ENCODE measurements at regions not wholly inside any gene's neighbourhood (a gene's known extent, or its start where the extent isn't known, plus 50 kb on each side); places are given as distances from the start of the nearest gene placed in this dataset.
A peak's percentile ranks its signal among the peaks of the same experiment; 100 is the strongest.
"Not testable (repeated sequence)": the region's sequence is repeated elsewhere in the genome, so short reads cannot be mapped to it uniquely, and the experiment has no call there.

- DNase-seq = no peak
Measured at GRCh38 chr6:96276305-96276704, 245.3 kb upstream of the UFL1 start.

DNA sequence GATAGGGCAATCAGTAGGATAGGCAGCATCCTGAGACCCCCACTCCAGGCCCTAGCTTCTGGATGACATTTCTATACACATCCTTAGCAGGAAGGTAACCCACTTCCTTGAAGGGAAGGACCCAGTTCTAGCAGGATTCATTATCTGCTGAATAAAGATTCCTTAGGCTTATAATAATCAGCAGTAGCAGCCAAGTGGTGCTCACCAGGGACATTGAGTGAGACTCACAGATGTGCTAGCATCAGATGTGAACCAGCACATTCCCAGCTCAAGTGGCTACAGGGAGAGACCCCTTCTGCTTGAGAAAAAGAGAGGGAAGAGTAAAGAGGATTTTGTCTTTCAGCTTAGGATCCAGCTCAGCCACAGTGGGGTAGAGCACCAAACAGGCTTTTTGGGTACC is 244.8 kb upstream of the UFL1 start:
- no peak for DNase-seq

- no peak for DNase-seq
Measured at GRCh38 chr6:96279084-96279483, 242.5 kb upstream of the UFL1 start.

GRCh38 chr6:96286503-96286902 is 235.1 kb upstream of the UFL1 start:
- no peak for DNase-seq

DNA sequence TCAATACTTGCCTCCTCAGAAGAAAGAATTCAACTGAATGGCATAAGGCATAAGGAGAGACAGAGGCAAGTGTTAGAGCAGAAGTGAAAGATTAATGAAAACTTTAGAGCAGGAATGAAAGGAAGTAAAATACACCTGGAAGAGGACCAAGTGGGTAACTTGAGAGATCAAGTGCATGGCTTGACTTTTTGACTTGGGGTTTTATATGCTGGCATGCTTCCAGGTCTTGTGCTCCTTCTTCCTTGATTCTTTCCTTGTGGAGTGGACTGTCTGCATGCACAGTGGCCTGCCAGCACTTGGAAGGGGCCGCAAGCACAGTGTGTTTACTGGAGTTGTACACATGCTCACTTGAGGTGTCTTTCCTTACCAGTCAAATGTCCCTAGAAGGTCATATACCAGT is 222.1 kb upstream of the UFL1 start:
- DNase-seq = no peak

- DNase-seq = no peak
Measured at GRCh38 chr6:96301023-96301422, 220.6 kb upstream of the UFL1 start.

GRCh38 chr6:96301781-96302180 is 219.8 kb upstream of the UFL1 start:
- no peak for DNase-seq

GRCh38 chr6:96302991-96303390 is 218.6 kb upstream of the UFL1 start:
- DNase-seq = no peak

GRCh38 chr6:96304997-96305396 is 216.6 kb upstream of the UFL1 start:
- peak; percentile 9 for DNase-seq

DNA sequence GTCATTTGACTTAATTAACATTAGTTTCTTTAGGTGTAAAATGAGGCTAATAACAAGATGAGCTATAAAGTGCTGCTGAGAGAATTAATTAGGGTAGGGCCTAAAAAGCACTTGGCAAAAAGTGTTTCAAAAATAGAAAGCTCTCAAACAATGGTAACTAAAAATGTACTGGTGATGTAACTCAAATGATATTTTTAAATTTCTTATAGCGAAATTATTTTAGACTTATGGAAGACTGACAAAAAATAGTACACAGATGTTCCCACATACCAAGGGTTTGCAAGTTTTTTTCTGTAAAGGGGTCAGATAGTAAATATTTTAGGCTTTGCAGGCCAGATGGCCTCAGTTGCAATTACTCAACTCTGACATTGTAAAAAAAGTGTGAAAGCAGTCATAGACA is 190.7 kb upstream of the UFL1 start:
- DNase-seq = no peak

- DNase-seq = no peak
Measured at GRCh38 chr6:96340164-96340563, 181.4 kb upstream of the UFL1 start.

DNA sequence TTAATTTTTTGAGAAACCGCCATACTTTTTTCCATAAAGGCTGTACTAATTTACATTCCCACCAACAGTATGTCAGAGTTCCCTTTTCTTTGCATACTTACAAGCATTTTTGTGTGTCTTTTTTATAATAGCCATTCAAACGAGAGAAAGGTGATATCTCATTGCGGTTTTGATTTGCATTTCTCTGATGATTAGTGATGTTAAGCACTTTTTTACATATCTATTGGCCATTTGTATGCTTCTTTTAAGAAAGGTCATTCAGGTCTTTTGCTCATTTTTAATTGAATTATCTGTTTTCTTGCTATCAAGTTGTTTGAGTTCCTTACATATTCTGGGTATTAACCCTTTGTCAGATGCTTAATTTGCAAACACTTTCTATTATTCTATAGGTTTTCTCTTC is 176.1 kb upstream of the UFL1 start:
- no peak for DNase-seq

- DNase-seq = no peak
Measured at GRCh38 chr6:96381246-96381645, 140.4 kb upstream of the UFL1 start.

DNA sequence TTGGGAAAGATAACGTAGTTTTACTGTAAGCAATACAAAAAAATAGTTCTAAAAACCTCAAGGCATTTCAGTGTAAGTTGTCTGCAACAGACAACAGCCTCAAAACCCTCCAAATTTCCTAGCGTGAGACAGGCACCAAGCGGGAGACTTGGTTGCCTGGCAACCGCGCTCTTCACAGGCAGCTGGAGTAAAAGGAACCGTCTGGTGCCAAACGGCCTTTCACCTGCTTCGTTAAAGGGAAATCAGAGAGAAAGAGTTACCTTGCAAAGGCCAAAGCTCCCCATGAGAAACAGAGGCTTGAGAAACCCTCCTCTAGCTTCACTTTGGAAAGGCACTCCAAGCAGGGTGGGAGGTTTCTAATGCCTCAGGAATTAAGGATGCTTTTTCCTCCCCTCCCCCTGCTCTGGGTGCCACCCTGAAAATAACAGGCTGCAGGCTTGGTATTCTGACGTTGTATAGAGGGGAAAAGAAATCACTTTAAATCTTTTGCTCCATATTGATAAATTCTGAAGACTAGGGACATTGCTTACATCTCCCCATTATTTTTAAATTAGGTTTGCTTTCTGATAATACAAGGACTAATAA is 129.7 kb upstream of the UFL1 start:
- DNase-seq = peak; percentile 89

- DNase-seq = no peak
Measured at GRCh38 chr6:96394727-96395126, 126.9 kb upstream of the UFL1 start.

- no peak for DNase-seq
Measured at GRCh38 chr6:96410467-96410866, 111.1 kb upstream of the UFL1 start.

- no peak for DNase-seq
Measured at GRCh38 chr6:96420294-96420693, 101.3 kb upstream of the UFL1 start.

- DNase-seq = no peak
Measured at GRCh38 chr6:96433950-96434349, 87.7 kb upstream of the UFL1 start.

- no peak for DNase-seq
Measured at GRCh38 chr6:96436398-96436797, 85.2 kb upstream of the UFL1 start.

- not testable (repeated sequence) for DNase-seq
Measured at GRCh38 chr6:96437228-96437627, 84.4 kb upstream of the UFL1 start.

- no peak for DNase-seq
Measured at GRCh38 chr6:96450082-96450769, 71.4 kb upstream of the UFL1 start.

DNA sequence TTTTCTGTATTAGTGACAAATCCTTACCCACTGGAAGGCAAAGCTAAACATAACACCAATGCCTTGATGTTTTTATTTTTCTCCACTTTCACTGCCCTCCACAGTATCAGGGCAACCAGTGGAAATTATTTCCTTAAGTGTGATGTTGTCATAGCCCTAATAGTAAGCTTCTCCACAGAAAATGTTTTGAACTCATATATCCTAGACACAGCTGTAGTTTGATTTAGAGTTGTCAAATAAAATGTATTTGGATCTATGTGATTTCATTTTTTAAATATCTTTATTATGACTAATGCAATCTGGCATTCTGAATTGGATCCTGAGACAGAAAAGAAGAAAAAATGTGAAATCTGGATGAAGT is 70.9 kb upstream of the UFL1 start:
- no peak for DNase-seq

GRCh38 chr6:96458771-96459170 is 62.8 kb upstream of the UFL1 start:
- no peak for DNase-seq

- DNase-seq = peak; percentile 66
Measured at GRCh38 chr6:96460052-96460700, 61.4 kb upstream of the UFL1 start.
